ENCODE measurements at regions not wholly inside any gene's neighbourhood (a gene's known extent, or its start where the extent isn't known, plus 50 kb on each side); places are given as distances from the start of the nearest gene placed in this dataset.
"Not testable (repeated sequence)": the region's sequence is repeated elsewhere in the genome, so short reads cannot be mapped to it uniquely, and the experiment has no call there.

DNA sequence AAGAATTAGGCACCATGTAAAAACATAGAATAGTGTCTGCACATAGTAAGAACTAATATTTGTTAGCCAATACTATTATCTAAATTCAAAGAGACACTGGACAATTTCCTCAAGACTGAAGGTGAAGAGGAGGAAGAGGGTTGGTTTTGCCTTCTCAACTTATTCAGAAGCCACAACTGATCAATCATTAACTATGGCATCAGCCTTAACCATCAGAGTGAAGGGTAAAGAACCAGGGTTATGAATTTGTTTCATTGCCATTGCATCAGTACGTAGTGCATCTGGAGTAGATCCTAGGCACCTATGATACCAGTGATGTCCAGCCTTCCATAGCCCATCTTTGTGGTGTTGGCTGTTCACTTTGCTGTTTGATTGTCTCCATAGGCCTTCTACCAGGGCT lies 421.7 kb upstream of the DEPDC1 start:
- peaks cover 12 to 18% of the 10 kb centered on the region in 2 donors for H3K9me3 Mint-ChIP-seq
- no peak overlapping the region for H3K27ac Mint-ChIP-seq
- H3K27me3 Mint-ChIP-seq, result no peaks in the 10 kb centered on the region
- H3K4me3 Mint-ChIP-seq, result no peak overlapping the region
- DNase-seq (no peak), ATAC-seq (no peak)
- no peaks in the 10 kb centered on the region for H3K4me1 Mint-ChIP-seq

DNA sequence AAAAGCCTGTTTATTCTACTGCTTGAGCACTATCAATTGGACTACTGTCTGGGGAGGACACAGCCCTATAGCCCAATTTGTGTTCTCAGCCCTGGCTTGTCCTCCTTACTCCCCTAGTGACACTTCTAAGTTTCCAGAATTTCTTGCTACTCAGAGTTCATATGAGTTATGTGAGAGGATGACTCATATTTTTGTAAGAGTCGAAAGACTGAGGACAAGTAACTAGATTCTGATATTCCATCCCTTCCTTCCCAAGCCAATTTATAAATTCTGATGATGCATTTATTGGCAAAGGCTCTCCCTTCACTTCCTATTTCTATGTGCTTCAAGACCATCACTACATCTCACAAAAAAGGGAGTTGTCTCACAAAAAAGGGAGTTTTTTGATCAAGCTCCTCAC lies 422.2 kb upstream of the DEPDC1 start:
- H3K27ac Mint-ChIP-seq, result no peak overlapping the region
- ATAC-seq (no peak), DNase-seq (no peak)
- peaks cover 11 to 17% of the 10 kb centered on the region in 2 donors for H3K9me3 Mint-ChIP-seq
- no peaks in the 10 kb centered on the region for H3K27me3 Mint-ChIP-seq
- no peak overlapping the region for H3K4me3 Mint-ChIP-seq
- H3K4me1 Mint-ChIP-seq, result no peaks in the 10 kb centered on the region

DNA sequence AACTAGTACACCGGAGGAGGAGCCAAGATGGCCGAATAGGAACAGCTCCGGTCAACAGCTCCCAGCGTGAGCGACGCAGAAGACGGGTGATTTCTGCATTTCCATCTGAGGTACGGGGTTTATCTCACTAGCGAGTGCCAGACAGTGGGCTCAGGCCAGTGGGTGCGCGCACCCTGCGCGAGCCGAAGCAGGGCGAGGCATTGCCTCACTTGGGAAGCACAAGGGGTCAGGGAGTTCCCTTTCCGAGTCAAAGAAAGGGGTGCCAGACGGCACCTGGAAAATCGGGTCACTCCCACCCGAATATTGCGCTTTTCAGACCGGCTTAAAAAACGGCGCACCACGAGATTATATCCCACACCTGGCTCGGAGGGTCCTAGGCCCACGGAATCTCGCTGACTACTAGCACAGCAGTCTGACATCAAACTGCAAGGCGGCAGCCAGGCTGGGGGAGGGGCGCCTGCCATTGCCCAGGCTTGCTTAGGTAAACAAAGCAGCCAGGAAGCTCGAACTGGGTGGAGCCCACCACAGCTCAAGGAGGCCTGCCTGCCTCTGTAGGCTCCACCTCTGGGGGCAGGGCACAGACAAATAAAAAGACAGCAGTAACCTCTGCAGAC lies 426.7 kb upstream of the DEPDC1 start:
- DNase-seq, H3K27me3 Mint-ChIP-seq, H3K4me1 Mint-ChIP-seq, H3K27ac Mint-ChIP-seq, H3K4me3 Mint-ChIP-seq, ATAC-seq, H3K9me3 Mint-ChIP-seq: not testable (repeated sequence)

DNA sequence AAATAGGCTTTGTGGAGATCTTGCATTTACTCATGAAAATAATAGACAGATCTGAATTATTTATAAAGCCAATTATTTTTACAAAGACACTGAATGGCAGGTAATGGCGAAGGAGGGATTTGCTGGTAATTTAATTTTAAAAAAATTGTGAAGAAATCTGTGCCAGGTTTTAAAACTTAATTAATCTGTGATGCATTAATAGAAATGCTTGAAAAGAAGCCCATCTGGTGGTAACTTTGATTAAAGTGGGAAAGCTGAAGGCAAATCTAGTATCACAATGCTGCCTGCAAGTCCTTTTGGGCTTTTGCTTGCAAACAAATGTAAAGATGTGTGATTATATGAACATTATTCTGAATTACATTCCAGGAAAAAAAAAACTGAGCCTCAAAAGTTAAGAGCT lies 433.2 kb upstream of the DEPDC1 start:
- no peak overlapping the region for H3K27ac Mint-ChIP-seq
- peaks cover 0 to 4% of the 10 kb centered on the region in 2 donors for H3K9me3 Mint-ChIP-seq
- no peaks in the 10 kb centered on the region for H3K27me3 Mint-ChIP-seq
- DNase-seq (no peak), ATAC-seq (no peak)
- no peaks in the 10 kb centered on the region for H3K4me1 Mint-ChIP-seq
- H3K4me3 Mint-ChIP-seq, result no peak overlapping the region

DNA sequence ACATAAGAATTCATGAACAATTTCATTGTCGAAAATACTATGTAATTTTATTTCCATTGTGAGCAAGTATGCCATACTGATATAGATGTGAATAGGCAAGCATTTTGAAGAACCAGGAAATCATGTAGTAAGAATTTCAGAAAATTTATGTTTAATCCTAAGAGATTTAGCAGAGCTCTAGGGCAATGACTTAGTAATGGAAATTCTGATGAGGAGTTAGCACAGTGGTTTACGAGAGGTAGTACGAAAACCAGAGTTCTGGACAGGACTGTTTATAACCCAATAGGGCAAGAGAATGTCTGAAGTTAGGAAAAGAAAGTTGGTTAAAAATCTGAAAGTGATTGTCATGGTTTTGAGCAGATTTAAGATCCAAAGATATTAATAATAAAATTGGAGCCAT lies 439.6 kb upstream of the DEPDC1 start:
- Mint-ChIP-seq H3K4me3 (no peak overlapping the region), H3K9me3 (peaks cover 8 to 9% of the 10 kb centered on the region in 2 donors), H3K27me3 (no peaks in the 10 kb centered on the region), H3K4me1 (no peaks in the 10 kb centered on the region), H3K27ac (no peak overlapping the region)
- ATAC-seq, result no peak
- DNase-seq, result no peak

DNA sequence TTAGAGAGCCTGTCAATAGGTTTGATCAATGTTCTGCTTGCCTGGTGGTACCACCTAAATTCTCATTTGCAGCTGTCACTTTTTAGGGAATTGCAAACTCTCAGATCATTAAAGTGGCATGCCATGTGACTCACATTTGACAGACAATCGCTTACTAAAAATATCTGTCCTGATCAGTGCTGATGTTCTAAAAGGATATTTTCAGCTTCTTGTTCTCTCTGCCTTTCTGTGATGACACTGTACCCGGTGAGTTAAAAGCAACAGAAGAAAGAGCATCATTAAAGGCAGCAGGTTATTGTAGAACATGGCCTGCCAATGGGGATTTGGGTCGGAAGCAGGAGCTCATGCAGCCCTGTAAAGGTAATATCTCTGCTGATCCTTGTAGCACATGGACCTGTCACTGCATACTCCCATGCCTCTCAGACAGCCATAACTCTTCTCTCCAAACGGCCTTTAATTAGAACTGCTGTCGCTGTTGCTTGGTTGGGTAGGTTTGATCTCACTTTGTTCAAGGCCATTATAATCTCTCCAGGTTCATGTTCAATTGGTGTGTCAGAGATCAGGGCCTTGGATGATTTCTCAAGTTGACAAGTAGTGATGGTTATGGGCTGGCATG lies 441.3 kb upstream of the DEPDC1 start:
- Mint-ChIP-seq H3K27ac (no peak overlapping the region), H3K9me3 (peaks cover 8 to 9% of the 10 kb centered on the region in 2 donors), H3K27me3 (no peaks in the 10 kb centered on the region), H3K4me1 (no peaks in the 10 kb centered on the region), H3K4me3 (no peak overlapping the region)
- DNase-seq (no peak), ATAC-seq (no peak)

DNA sequence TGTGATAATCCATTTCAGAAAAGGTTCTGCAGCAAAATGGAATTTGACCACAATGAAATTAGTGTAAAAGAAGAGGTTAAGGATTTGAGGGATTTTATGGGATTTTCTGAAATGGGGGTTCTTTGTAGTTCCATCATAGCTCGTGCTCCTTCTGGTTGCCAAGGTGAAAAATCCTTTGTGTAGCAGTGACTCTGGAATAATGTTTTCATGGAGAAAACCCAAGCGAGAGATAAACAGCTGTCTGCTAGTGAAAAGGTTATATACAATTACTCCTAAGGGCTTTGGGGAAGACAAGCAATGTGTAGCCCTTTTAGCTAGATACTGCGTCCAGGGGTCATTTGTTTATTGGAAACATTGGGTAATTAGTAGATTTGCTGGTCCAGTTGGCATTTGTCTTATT lies 453.2 kb upstream of the DEPDC1 start:
- ATAC-seq, result no peak
- no peak for DNase-seq
- H3K27ac Mint-ChIP-seq, result no peak overlapping the region
- no peak overlapping the region for H3K4me3 Mint-ChIP-seq
- H3K27me3 Mint-ChIP-seq, result no peaks in the 10 kb centered on the region
- no peaks in the 10 kb centered on the region for H3K4me1 Mint-ChIP-seq
- peaks cover 0 to 12% of the 10 kb centered on the region in 2 donors for H3K9me3 Mint-ChIP-seq

DNA sequence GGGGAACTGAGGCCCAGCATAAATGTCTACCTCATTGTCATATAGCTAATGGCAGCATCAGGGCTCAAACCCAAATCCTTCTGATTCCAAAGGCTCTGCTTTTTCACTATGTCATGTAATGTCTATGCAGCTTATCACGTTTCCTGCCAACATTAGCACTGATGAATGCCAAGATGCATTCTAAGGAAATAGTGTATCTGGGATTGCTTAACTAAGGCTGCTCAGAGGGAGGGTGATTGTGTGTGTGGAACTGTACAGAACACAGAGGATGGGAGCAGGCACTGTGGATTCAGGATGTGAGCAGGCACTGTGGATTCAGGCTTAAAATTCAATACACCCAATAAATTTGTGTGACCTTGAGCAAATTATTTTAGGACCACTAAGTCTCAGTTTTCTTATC lies 456.4 kb upstream of the DEPDC1 start:
- Mint-ChIP-seq H3K9me3 (peaks cover 0 to 8% of the 10 kb centered on the region in 2 donors), H3K27me3 (no peaks in the 10 kb centered on the region), H3K4me1 (no peaks in the 10 kb centered on the region), H3K4me3 (no peak overlapping the region), H3K27ac (no peak overlapping the region)
- no peak for DNase-seq
- ATAC-seq, result no peak

DNA sequence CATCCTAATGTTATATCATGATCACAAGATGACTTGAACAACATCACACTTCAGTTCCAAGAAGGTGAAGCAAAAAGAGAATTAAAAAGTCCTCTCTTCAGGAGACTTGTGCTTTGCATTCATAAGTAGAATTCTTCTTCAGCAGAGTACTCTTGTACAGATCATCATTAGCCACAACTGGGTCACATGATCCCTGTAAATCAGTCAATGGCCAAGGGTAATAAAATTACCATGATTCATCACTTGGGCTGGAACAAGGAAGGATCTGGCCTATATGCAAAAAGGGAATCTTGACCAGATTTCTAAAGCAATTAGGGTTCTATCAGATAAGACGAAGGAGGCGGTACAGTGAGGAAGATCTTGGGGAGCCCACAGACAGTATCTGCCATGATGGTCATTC lies 458.0 kb upstream of the DEPDC1 start:
- no peaks in the 10 kb centered on the region for H3K4me1 Mint-ChIP-seq
- no peak overlapping the region for H3K27ac Mint-ChIP-seq
- H3K4me3 Mint-ChIP-seq, result no peak overlapping the region
- DNase-seq, result no peak
- H3K27me3 Mint-ChIP-seq, result no peaks in the 10 kb centered on the region
- ATAC-seq, result no peak
- peaks cover 0 to 2% of the 10 kb centered on the region in 2 donors for H3K9me3 Mint-ChIP-seq

DNA sequence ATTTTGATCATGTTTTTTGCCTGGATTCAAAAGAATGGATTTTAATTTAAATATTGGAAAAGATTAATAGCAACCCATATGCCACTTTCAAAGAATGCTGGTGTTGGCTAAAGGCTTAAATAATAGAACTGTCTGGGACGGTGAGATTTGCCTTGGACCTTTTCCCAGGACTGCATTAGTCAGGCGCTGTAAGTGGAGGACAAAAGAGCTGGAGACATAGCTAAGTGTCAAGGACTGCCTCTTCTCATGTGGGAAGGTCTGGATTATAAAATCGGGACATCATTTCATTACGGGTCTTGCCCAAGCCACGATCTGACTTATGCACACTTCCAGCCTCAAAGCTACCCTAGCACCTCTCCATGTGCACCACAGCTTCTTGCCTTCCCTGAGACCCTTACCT lies 458.5 kb upstream of the DEPDC1 start:
- no peaks in the 10 kb centered on the region for H3K4me1 Mint-ChIP-seq
- ATAC-seq, result no peak
- H3K27ac Mint-ChIP-seq, result no peak overlapping the region
- H3K4me3 Mint-ChIP-seq, result no peak overlapping the region
- no peaks in the 10 kb centered on the region for H3K27me3 Mint-ChIP-seq
- no peak for DNase-seq
- H3K9me3 Mint-ChIP-seq, result no peaks in the 10 kb centered on the region

DNA sequence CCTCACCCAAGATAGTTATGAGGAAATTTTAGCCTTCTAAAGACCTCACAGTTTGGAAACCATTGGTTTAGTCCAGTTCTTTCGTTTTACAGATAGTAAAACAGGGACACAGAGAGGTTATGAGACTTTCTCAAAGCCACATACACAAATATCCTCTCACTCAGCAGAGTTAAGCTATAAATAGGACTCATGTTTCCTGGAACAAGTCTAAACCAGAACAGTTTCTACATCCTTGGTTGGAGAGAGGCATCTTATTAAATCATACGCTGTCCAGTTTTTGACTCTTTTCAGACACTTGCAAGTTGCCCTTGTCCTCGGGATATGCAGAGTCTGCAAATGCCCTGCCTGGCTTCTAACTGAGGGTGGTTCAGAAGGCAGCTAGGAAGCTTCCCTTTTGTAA lies 462.1 kb upstream of the DEPDC1 start:
- H3K9me3 Mint-ChIP-seq, result peaks cover 0 to 6% of the 10 kb centered on the region in 2 donors
- no peaks in the 10 kb centered on the region for H3K4me1 Mint-ChIP-seq
- H3K4me3 Mint-ChIP-seq, result no peak overlapping the region
- ATAC-seq, result no peak
- no peak for DNase-seq
- H3K27me3 Mint-ChIP-seq, result no peaks in the 10 kb centered on the region
- H3K27ac Mint-ChIP-seq, result no peak overlapping the region

DNA sequence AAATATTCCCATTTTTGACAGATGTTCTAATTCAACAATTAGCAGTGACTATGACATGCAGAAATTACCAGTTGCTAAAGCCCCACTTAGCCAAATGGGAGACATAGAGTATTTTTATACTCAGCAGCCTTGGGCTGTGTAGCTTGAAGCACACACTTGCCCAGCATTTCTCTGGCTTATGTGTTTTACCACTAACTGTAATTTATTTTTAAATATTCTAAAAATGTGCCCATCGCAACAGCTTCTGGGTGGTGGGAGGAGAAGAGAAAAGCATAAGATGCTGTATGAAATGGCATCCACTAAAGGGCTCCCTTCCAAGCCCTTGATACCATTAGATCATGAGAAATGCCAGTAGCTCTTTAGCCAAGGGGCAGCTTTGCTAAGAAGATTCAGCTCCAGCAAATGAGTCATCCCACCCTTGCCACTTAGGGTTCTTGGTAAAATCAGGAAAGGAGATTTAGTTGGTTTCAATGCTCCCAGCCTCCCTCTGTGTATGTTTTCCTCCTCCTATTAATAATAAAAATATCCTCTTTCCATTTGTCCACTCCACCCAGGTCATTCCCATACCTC lies 462.7 kb upstream of the DEPDC1 start:
- Mint-ChIP-seq H3K9me3 (peaks cover 0 to 6% of the 10 kb centered on the region in 2 donors), H3K27me3 (no peaks in the 10 kb centered on the region), H3K4me3 (no peak overlapping the region), H3K27ac (no peak overlapping the region), H3K4me1 (no peaks in the 10 kb centered on the region)
- DNase-seq (no peak), ATAC-seq (no peak)

DNA sequence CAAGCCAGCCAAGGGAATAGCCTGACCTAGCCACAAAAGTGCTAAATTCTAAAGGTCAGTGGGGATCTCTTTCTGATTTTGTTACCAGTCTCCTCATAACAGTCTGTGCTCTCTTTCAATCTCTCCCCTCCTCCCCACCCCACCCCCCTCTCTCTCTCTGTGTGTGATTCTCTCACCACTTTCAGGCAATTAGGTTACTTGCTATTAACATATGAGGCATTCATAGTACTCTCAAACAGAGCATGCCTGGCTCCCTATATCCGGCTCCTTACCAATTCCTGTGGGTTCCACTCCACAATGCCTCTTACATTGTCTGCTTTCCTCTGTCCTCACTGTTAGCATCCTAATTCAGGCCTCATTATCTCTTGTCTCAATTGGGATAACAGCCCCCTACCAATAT lies 464.3 kb upstream of the DEPDC1 start:
- Mint-ChIP-seq H3K27me3 (no peaks in the 10 kb centered on the region), H3K4me1 (no peaks in the 10 kb centered on the region), H3K4me3 (no peak overlapping the region), H3K27ac (no peak overlapping the region), H3K9me3 (peaks cover 0 to 6% of the 10 kb centered on the region in 2 donors)
- DNase-seq (no peak), ATAC-seq (no peak)

DNA sequence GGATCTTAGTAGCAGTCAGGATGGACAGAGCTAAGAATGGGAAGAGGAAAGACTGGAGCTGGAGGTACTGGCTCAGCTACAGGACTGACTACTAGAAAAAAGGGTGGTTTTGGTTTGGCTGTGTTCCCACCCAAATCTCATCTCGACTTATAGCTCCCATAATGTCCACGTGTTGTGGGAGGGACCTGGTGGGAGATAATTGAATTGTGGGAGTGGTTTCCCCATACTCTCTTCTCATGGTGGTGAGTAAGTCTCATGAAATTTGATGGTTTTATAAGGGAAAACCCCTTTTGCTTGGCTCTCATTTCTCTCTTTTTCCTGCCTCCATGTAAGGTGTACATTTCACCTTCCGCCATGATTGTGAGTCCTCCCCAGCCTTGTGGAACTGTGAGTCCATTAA lies 466.5 kb upstream of the DEPDC1 start:
- no peaks in the 10 kb centered on the region for H3K4me1 Mint-ChIP-seq
- DNase-seq (no peak), ATAC-seq (no peak)
- no peak overlapping the region for H3K27ac Mint-ChIP-seq
- peaks cover 0 to 6% of the 10 kb centered on the region in 2 donors for H3K9me3 Mint-ChIP-seq
- no peaks in the 10 kb centered on the region for H3K27me3 Mint-ChIP-seq
- no peak overlapping the region for H3K4me3 Mint-ChIP-seq

DNA sequence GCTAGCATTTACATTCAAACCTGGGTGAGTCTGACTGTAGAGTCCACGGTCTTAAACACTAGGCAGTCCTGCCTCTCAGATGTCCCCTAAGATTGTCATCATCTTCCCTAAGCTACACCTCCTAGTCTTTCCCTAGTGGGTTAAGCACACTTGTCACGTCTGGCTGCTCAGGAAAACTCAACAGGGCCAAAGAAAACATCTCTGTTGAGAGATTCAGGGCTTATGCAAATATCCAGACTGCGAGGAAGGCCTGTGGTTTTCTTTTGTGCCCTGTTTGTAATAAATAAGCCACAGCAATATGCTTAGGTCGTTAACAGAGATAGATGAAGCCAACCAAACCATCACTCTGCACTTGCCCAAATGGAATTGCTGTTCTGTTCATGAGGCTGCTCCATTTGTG lies 472.6 kb upstream of the DEPDC1 start:
- DNase-seq, result no peak
- no peaks in the 10 kb centered on the region for H3K4me1 Mint-ChIP-seq
- H3K9me3 Mint-ChIP-seq, result no peaks in the 10 kb centered on the region
- ATAC-seq, result no peak
- H3K4me3 Mint-ChIP-seq, result no peak overlapping the region
- H3K27ac Mint-ChIP-seq, result no peak overlapping the region
- H3K27me3 Mint-ChIP-seq, result no peaks in the 10 kb centered on the region

DNA sequence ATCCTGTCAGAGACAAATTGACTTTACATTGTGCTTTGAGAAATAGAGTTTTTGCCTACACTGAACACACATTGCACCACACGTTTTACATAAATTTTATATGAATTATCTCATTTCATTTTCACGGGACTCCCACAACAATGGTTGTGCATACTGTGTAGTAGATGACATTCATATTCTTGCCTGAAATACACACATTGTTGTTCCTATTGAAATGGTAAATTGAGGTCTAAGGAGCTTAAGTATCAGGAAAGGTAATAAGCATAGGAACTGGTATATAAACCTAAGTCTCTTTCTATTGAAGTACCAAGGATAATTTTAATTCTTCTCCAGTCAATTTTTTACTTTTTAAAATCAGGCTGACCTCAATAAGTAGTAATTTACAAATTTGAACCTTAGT lies 473.7 kb upstream of the DEPDC1 start:
- ATAC-seq, result no peak

More for the DNA sequence above, 473.7 kb upstream of the DEPDC1 start:
- no peak for DNase-seq
- Mint-ChIP-seq H3K27ac (no peak overlapping the region), H3K4me3 (no peak overlapping the region), H3K9me3 (no peaks in the 10 kb centered on the region), H3K27me3 (no peaks in the 10 kb centered on the region), H3K4me1 (no peaks in the 10 kb centered on the region)
